Left ventricle myocardium inferior (tissue), 1 donor: ENCODE measurements at regions not wholly inside any gene's neighbourhood (a gene's known extent, or its start where the extent isn't known, plus 50 kb on each side); places are given as distances from the start of the nearest gene placed in this dataset.

Source experiments
- DNase-seq: peaks from one replicate; pipeline ENCODE4 v3.0.0-alpha.2; 2020
- H3K27ac ChIP-seq: fragments of 200-600 bp; replicated peaks from 2 replicates; pipeline ENCODE4 v1.8.0; 2021
- H3K27me3 ChIP-seq: fragments of 200-600 bp; 2 replicates; pipeline ENCODE4 v1.8.0; 2021; ENCODE audit warnings: low read depth
- H3K36me3 ChIP-seq: fragments of 200-600 bp; 2 replicates; pipeline ENCODE4 v1.8.0; 2021
- H3K4me1 ChIP-seq: fragments of 200-600 bp; 2 replicates; pipeline ENCODE4 v1.8.0; 2021
- H3K4me3 ChIP-seq: fragments of 200-600 bp; 2 replicates; pipeline ENCODE4 v1.8.0; 2021; ENCODE audit warnings: mild to moderate bottlenecking, moderate library complexity
- H3K9me3 ChIP-seq: fragments of 200-600 bp; replicated peaks from 2 replicates; pipeline ENCODE4 v1.8.0; 2021
- CTCF ChIP-seq: fragments of 200-600 bp; IDR thresholded peaks from 2 replicates; pipeline ENCODE4 v1.8.0; 2021; ENCODE audit warnings: antibody characterized with exemption, mild to moderate bottlenecking, borderline replicate concordance
- intact Hi-C: fragments of 100-400 bp; cut with micrococcal nuclease; formaldehyde crosslinking; loops from one replicate; pipeline ENCODE4 v1.11.0; 2022
- donor health status: DM: no; HTN: yes; CAD: no; lungs with severe emphysema.

- no peak for DNase-seq
- Histone ChIP-seq H3K27ac (no peak overlapping the region), H3K36me3 (no peaks in the 10 kb centered on the region), H3K27me3 (peaks cover 21% of the 10 kb centered on the region), H3K4me3 (no peak overlapping the region), H3K9me3 (no peaks in the 10 kb centered on the region), H3K4me1 (no peaks in the 10 kb centered on the region)
- intact Hi-C loops = loop anchor here (10.0 kb wide), 2 partner anchors 62 to 278 kb away; no protein-coding TSS in a partner anchor
- TF ChIP-seq CTCF = no peak
Measured at GRCh38 chr20:9903048-9903655, 64.3 kb upstream of the PAK5 start.

GRCh38 chr20:9889270-9889981 is 50.5 kb upstream of the PAK5 start:
- H3K4me1 ChIP-seq = no peaks in the 10 kb centered on the region
- H3K36me3 ChIP-seq = no peaks in the 10 kb centered on the region
- H3K9me3 ChIP-seq = peaks cover 6% of the 10 kb centered on the region
- intact Hi-C loops = no loop called here
- H3K27me3 ChIP-seq = peaks cover 12% of the 10 kb centered on the region
- no peak for DNase-seq
- no peak overlapping the region for H3K4me3 ChIP-seq
- TF ChIP-seq CTCF = no peak
- no peak overlapping the region for H3K27ac ChIP-seq
